ENCODE measurements at regions not wholly inside any gene's neighbourhood (a gene's known extent, or its start where the extent isn't known, plus 50 kb on each side); places are given as distances from the start of the nearest gene placed in this dataset.

DNA sequence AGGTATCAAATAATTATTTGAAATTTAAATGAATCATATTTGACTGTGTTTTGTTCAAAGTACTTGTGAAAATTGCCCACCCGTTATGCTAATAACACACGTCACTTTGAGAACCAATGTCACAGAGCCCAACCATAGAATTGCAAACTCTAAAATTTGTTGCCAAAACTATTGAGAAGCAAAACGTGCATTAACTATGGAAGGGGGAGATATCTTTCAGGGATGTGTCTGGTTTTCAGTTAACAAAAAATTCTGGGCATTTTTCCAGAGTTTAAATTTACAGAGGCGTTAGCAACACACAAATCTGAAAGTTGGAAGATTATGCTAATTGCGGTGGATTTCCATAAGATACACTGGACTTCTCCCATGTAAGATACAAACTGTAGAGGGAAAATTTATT lies 371.8 kb upstream of the E2F7 start:
- TF ChIP-seq, protein P1, sequence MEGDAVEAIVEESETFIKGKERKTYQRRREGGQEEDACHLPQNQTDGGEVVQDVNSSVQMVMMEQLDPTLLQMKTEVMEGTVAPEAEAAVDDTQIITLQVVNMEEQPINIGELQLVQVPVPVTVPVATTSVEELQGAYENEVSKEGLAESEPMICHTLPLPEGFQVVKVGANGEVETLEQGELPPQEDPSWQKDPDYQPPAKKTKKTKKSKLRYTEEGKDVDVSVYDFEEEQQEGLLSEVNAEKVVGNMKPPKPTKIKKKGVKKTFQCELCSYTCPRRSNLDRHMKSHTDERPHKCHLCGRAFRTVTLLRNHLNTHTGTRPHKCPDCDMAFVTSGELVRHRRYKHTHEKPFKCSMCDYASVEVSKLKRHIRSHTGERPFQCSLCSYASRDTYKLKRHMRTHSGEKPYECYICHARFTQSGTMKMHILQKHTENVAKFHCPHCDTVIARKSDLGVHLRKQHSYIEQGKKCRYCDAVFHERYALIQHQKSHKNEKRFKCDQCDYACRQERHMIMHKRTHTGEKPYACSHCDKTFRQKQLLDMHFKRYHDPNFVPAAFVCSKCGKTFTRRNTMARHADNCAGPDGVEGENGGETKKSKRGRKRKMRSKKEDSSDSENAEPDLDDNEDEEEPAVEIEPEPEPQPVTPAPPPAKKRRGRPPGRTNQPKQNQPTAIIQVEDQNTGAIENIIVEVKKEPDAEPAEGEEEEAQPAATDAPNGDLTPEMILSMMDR (conservative IDR thresholded peaks at IDR 0.05; ENCODE audit: low read length): no peak
- TF ChIP-seq EZH2phosphoT487 (IDR thresholded peaks at IDR 0.05; ENCODE audit: borderline replicate concordance): no peak

All from Loucy (cell line).